M059J (cell line): ENCODE measurements at regions not wholly inside any gene's neighbourhood (a gene's known extent, or its start where the extent isn't known, plus 50 kb on each side); places are given as distances from the start of the nearest gene placed in this dataset.

Experiments
- DNase-seq: peaks from one replicate; pipeline ENCODE4 v3.0.0-alpha.2; 2012; ENCODE audit warnings: low read depth

GRCh38 chr6:164164876-164165275, 750.4 kb downstream of the QKI start:
- no peak for DNase-seq

- no peak for DNase-seq
These were observed 748.7 kb downstream of the QKI start for GRCh38 chr6:164163239-164163638.

GRCh38 chr6:164159061-164159460, 744.5 kb downstream of the QKI start:
- DNase-seq, result no peak

GRCh38 chr6:164154588-164154987, 740.1 kb downstream of the QKI start:
- DNase-seq, result no peak

GRCh38 chr6:164152611-164153010, 738.1 kb downstream of the QKI start:
- peak; percentile 11 for DNase-seq

GRCh38 chr6:164151161-164152120, 736.9 kb downstream of the QKI start:
- peak; percentile 9 for DNase-seq

GRCh38 chr6:164150232-164150631, 735.7 kb downstream of the QKI start:
- no peak for DNase-seq

GRCh38 chr6:164148788-164149187, 734.3 kb downstream of the QKI start:
- DNase-seq, result peak; percentile 23

- no peak for DNase-seq
These were observed 729.8 kb downstream of the QKI start for GRCh38 chr6:164144316-164144715.

GRCh38 chr6:164142322-164142721, 727.8 kb downstream of the QKI start:
- DNase-seq, result no peak

- DNase-seq, result no peak
These were observed 721.1 kb downstream of the QKI start for GRCh38 chr6:164135511-164136132.

- peak; percentile 26 for DNase-seq
These were observed 718.6 kb downstream of the QKI start for GRCh38 chr6:164133095-164133494.

- no peak for DNase-seq
These were observed 716.1 kb downstream of the QKI start for GRCh38 chr6:164130585-164130984.

GRCh38 chr6:164130151-164130550, 715.6 kb downstream of the QKI start:
- no peak for DNase-seq

GRCh38 chr6:164129218-164129617, 714.7 kb downstream of the QKI start:
- DNase-seq, result no peak

- no peak for DNase-seq
These were observed 713.6 kb downstream of the QKI start for GRCh38 chr6:164128101-164128500.

GRCh38 chr6:164124986-164125385, 710.5 kb downstream of the QKI start:
- peak; percentile 22 for DNase-seq

- no peak for DNase-seq
These were observed 710.0 kb downstream of the QKI start for GRCh38 chr6:164124473-164124872.

GRCh38 chr6:164122109-164122508, 707.6 kb downstream of the QKI start:
- no peak for DNase-seq

GRCh38 chr6:164121527-164121926, 707.0 kb downstream of the QKI start:
- no peak for DNase-seq

GRCh38 chr6:164114651-164115050, 700.1 kb downstream of the QKI start:
- DNase-seq, result no peak

- no peak for DNase-seq
These were observed 699.5 kb downstream of the QKI start for GRCh38 chr6:164114051-164114450.

GRCh38 chr6:164113637-164114036, 699.1 kb downstream of the QKI start:
- no peak for DNase-seq
